ENCODE measurements at regions not wholly inside any gene's neighbourhood (a gene's known extent, or its start where the extent isn't known, plus 50 kb on each side); places are given as distances from the start of the nearest gene placed in this dataset.

GRCh38 chr20:52652271-52652670 is 319.9 kb upstream of the TSHZ2 start:
- DNase-seq (ENCODE audit: low read depth in 2 of 2, low spot score in 1 of 2): no peak

GRCh38 chr20:52649727-52650126 is 322.4 kb upstream of the TSHZ2 start:
- no peak for DNase-seq (ENCODE audit: low read depth in 2 of 2, low spot score in 1 of 2)

- no peak for DNase-seq (ENCODE audit: low read depth in 2 of 2, low spot score in 1 of 2)
These were observed 326.3 kb upstream of the TSHZ2 start for GRCh38 chr20:52645822-52646221.

GRCh38 chr20:52643034-52643433 is 329.1 kb upstream of the TSHZ2 start:
- DNase-seq (ENCODE audit: low read depth in 2 of 2, low spot score in 1 of 2): no peak

DNA sequence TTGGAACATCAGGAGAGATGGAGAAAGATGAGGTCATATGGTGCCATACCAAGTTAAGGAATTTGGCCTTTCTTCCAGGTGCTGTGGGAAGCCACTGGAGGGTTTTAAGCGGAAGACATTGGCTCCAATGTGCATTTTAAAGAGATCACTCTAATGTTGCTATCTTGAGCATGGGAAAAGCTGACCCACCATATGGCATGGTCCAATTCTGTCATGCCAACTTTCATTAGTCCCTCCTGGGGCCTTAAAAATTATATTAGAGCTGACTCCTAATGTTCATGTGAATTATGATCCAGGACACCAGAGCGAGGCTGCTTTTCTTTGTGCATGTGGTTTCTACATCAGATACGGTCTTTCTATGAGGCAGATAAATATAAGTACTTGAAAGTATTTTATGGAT is 335.0 kb upstream of the TSHZ2 start:
- no peak for DNase-seq (ENCODE audit: low read depth in 2 of 2, low spot score in 1 of 2)

GRCh38 chr20:52631469-52631868 is 340.7 kb upstream of the TSHZ2 start:
- no peak for DNase-seq (ENCODE audit: low read depth in 2 of 2, low spot score in 1 of 2)

DNA sequence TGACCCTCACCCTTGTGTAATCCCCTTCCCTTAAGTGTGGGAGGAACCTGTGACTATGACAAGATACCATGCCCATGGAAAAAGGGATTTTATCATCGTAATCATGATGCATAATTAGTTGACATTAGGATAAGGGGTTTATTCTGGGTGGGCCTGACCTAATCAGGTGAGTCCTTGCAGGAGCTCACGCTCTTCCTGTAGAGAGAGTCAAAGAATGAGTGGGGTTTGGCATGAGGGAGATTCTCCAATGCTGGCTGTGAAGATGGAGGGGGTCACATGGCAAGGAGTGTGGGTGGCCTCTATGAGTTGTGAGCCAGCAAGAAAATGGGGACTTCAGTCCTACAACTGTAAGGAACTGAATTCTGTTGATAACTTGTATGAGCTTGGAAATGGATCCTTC is 342.0 kb upstream of the TSHZ2 start:
- DNase-seq (ENCODE audit: low read depth in 2 of 2, low spot score in 1 of 2): no peak

- no peak for DNase-seq (ENCODE audit: low read depth in 2 of 2, low spot score in 1 of 2)
These were observed 347.9 kb upstream of the TSHZ2 start for GRCh38 chr20:52624281-52624680.

DNA sequence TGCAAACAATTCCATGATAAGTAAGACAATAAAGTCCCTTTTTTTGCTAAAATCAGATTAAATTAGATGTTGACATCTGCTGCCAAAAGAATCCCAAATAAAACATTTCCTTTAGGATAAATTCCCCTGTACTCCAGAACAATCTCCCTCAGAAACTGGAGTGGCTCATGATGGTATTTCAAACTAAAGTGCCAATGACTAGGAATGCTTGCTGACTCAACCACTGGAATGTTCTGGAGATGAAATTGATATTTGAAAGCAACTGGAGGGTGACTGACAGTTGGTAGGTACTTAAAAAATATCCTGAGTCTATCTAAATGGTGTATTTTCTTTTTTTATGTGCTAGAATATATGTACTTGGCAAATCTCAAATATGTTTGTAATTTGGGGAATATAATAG is 350.1 kb upstream of the TSHZ2 start:
- no peak for DNase-seq (ENCODE audit: low read depth in 2 of 2, low spot score in 1 of 2)

- no peak for DNase-seq (ENCODE audit: low read depth in 2 of 2, low spot score in 1 of 2)
These were observed 350.8 kb upstream of the TSHZ2 start for GRCh38 chr20:52621401-52621800.

DNA sequence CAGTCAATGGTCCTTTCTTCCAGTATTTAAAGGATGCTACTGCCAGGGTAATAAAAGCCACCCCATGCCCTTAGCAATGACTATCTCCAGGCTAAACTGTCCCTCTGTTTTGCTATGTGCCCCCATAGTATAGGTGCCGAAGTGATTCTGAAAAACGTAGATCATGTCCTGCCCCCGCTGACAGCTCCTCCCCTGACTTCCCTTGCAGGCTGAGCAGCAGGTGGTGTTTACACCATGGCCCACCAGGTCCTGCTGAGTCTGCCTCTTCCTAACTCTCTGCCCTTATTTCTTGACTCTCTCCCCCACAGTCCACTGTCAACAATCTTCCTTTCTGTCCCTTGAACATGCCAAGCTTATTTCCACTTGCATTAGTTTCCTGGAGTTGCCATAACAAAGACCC is 352.5 kb upstream of the TSHZ2 start:
- DNase-seq (ENCODE audit: low read depth in 2 of 2, low spot score in 1 of 2): no peak

DNA sequence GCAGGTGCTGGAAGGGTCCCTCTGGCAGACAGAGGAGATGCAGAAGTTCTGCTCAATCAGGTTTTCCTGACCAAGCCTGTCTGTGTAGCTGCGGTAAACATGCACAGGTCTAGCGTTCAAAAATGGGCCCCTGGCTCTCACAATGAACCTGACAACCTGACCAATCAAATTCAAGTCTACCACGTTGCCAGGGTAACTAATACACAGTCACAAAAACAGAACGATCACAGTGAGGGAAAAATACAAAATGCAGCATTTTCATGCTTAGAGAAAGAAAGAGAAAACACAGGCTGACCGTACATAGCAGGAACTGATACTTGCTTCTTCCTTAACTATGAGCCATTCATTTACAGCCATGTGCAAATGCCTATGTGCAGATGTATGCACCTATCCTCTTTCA is 353.1 kb upstream of the TSHZ2 start:
- DNase-seq (ENCODE audit: low read depth in 2 of 2, low spot score in 1 of 2): no peak

GRCh38 chr20:52616629-52617028 is 355.5 kb upstream of the TSHZ2 start:
- DNase-seq (ENCODE audit: low read depth in 2 of 2, low spot score in 1 of 2): no peak

DNA sequence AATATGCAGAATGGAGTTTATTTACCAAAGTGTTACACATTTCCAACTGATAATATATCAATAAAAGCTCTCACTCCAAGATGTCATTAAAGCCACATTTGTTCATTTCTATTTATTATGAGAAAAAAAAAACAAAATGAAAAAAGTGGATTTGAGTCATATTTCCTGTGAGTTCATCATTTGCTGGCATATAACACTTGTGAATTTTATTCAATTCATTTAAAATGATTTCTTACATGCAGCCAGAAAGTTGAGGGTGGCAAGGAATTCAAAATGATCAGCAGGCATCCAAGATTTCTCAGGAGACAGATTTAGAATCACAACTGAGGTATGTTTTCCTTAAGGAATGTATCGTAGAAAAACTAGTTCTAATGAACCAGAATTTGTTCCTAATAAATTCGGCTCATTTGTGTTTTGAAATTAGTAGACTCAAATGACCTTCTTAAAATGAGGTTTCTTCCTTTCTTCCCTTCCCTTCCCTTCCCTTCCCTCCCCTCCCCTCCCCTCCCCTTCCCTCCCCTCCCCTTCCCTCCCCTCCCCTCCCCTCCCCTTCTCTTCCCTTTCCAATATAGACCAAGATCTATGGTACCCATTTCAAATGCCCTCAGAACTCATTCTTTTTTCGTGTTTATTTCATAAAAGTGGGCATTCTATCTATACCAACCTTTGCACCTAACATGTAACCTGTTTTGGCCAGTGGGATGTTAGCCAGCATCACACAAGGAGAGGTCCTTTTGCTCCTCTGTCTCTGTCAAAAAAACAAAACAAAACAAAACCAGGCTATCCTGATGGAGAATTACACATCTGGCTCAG is 357.9 kb upstream of the TSHZ2 start:
- DNase-seq (ENCODE audit: low read depth in 2 of 2, low spot score in 1 of 2): no peak

DNA sequence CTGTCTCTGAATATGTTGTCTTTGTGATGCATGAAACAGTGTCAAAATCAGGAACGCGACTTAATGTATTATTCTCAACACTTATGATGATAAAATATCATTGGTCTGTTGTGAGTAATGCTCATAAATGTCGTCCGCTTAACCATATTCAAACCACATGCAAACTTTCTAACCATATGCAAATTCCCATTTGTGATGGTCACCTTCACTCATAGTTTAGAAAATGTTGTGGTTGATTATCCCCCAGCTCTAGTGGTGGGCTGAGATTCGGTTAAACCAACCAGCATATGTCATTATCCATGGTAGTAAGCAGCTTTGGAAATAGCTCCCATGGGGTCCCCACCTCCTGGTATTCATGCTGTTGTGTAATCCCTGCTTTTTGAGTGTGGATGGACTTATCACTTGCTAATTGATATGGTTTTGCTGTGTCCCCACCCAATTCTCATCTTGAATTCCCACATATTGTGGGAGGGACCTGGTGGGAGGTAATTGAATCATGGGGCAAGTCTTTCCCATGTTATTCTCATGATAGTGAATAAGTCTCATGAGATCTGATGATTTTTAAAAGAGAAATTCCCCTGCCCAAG is 360.0 kb upstream of the TSHZ2 start:
- DNase-seq (ENCODE audit: low read depth in 2 of 2, low spot score in 1 of 2): no peak

DNA sequence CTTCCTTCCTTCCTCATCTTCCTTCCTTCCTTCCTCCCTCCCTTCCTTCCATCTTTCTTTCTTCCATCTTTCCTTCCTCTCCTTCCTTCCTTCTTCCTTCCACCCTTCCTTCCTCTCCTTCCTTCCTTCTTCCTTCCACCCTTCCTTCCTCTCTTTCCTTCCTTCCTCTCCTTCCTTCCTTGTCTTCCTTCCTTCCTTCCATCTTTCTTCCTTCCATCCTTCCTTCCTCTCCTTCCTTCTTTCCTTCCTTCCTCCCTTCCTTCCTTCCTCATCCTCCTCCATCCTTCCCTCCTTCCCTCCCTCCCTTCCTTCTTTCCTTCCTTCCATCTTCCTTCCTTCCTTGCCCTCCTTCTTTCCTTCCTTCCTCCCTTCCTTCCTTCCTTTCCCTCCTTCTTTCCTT is 361.4 kb upstream of the TSHZ2 start:
- DNase-seq (ENCODE audit: low read depth in 2 of 2, low spot score in 1 of 2): no peak

DNA sequence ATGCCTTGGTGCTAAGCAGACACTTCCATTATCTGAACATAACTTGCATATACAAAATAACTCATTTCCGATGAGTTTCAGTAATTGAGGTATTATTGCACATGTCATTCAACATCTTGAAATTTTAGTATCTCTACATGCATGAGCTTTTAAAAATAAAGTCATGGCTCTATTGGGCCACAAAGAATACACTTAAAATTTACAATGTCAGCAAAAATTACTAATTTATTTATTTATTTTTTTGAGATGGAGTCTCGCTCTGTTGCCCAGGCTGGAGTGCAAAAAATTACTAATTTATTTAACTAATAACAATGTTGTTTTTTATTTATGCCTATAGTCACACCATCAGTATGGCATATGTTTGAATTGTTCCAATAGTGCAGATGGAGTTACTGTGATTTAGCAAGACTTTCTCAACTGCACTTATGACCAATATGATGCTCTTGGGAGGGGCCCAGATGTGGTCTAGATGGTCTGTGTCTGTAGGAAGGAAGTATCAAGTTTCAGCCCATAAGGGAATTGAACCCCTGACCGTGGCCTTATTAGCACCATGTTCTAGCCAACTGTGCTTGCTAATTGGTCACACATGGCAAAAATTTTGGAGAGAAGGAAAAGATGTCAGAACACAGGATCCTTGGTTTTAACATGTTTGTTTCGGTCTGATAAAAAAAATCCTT is 370.7 kb upstream of the TSHZ2 start:
- DNase-seq (ENCODE audit: low read depth in 2 of 2, low spot score in 1 of 2): no peak

DNA sequence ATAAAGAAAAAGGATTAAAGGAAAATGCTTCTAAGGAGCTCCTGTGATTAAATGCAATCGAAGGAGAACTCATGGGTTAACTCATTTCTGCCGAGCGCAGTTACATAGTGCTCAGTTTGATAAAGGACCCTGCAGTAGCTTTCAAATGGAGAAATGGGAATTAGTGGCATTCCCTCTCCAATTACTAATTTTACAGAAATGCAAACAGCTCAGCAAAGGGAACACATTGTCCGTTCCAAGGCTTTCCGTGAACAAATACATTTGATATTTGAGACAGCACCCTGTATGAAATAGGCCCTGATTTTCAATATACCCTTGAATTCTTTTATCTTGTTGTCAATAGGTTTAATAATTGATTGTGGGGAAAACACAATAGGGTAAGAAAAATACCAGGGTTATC is 375.9 kb upstream of the TSHZ2 start:
- DNase-seq (ENCODE audit: low read depth in 2 of 2, low spot score in 1 of 2): no peak

DNA sequence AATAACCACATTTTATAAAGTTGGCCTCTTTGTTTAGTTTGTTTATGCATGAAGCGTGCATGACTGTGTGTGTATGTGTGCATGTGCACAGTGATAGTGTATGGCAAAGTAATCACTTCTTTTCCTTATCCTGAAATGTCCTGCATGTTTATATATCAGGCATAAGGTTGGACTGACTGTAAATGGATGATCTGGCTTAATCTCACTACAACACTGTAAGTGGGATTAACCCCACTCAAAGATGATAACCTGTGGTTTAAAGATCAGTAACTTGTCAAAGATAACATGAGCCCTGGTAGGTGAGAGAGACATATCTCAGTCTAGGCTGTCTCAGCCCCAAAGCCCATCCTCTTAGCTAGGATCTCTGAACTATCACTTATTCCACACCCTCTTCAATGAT is 376.6 kb upstream of the TSHZ2 start:
- no peak for DNase-seq (ENCODE audit: low read depth in 2 of 2, low spot score in 1 of 2)

DNA sequence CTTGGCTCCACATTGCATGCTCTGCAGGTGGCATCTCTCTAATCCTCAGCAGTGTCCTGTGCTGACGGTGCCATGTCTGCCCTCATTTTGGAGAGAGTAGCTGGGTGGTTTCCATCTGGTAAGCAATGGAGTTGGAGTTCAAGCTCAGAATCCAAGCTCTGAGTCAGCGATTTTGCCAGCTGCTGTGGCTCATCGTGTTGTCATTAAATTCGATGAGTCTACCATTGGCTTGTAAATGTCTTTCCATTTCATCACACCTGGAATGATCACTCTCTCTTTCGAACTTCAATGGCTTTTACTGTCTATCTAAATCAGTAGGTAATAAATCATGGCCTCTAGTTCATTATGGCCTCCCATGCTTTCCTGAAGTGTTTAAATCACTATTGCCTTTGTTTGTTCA is 378.5 kb upstream of the TSHZ2 start:
- no peak for DNase-seq (ENCODE audit: low read depth in 2 of 2, low spot score in 1 of 2)

DNA sequence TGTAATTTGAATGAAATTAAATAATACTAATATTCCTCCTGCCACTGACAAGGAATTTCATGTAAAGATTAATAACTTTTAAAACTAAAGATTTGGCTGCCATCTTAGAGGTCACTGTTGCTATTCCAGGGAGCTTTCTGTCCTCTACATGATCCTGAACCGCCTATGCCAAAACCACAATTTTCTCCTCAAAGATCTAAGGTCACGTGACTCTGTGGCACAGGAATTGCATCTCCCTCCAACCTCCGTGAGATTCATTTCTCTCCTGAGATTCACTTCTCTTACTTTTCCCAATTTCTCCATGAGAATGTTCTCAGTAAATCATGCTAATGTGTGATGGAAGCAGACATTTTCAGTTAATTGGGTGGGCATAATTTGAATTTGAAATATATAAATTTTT is 379.6 kb upstream of the TSHZ2 start:
- no peak for DNase-seq (ENCODE audit: low read depth in 2 of 2, low spot score in 1 of 2)

DNA sequence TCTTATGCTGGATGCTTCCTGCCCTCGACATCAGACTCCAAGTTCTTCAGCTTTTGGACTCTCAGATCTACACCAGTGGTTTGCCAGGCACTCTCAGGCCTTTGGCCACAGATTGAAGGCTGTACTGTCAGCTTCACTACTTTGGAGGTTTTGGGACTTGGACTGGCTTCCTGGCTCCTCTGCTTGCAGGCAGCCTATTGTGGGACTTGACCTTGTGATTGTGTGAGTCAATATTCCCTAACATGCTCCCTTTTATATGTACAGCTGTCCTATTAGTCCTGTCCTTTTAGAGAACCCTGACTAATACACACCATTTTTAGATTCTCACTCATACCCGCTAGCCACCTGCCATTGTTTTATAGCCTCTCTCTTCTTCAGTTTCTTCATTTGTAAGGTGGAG is 382.1 kb upstream of the TSHZ2 start:
- DNase-seq (ENCODE audit: low read depth in 2 of 2, low spot score in 1 of 2): no peak
